HG03064 (cell line): ENCODE measurements at regions not wholly inside any gene's neighbourhood (a gene's known extent, or its start where the extent isn't known, plus 50 kb on each side); places are given as distances from the start of the nearest gene placed in this dataset.

Source experiments
- ATAC-seq: cut with Tn5 transposase; IDR thresholded peaks from one replicate; pipeline ENCODE4 v1.9.1; 2021; ENCODE audit warnings: low read depth; ENCODE audit not compliant: unreplicated experiment

GRCh38 chr2:225340923-225341322, 58.6 kb upstream of the NYAP2 start:
- no peak for ATAC-seq

GRCh38 chr2:225337183-225337582, 62.3 kb upstream of the NYAP2 start:
- no peak for ATAC-seq

- no peak for ATAC-seq
These were observed 65.0 kb upstream of the NYAP2 start for GRCh38 chr2:225334514-225334913.

- ATAC-seq, result no peak
These were observed 71.3 kb upstream of the NYAP2 start for GRCh38 chr2:225328192-225328591.

DNA sequence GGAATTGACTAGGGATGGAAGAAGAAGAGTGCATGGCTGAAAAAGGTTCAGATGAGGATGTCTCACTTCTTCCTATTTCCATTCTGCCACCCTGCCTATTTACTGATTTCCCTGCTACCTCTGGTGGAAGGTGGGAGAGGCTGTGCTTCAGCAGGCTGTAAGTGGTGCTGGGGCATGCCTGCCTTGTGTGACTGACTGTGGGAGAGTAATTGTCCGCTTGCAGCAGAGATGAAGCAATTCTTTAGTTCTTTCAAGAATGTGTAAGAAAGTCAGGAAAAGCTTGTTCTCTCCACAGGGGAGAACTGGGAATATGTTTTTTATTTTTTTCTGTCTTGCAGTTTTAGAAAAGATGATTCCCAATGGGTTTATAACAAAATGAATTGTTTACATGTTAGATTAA, 72.5 kb upstream of the NYAP2 start:
- no peak for ATAC-seq

DNA sequence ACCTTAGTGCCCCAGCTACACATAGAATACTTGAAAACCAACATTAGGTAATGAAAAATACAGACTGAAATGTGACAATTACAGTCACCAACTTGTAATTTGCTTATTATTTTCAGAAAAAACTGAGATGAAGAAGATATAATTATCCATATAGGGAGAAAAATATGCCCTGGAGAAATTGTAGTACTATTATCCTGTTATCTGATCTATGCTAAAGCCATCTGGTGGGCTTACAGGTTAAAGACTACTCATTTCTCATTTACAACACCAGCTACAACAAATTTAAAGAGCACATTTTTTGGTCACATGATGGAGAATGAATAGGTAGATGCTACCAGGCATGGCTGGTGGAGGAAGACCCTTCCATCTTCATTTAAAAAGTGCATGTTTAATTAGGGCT, 79.6 kb upstream of the NYAP2 start:
- no peak for ATAC-seq

- no peak for ATAC-seq
These were observed 81.1 kb upstream of the NYAP2 start for GRCh38 chr2:225318440-225318839.

GRCh38 chr2:225317186-225317585, 82.3 kb upstream of the NYAP2 start:
- ATAC-seq, result no peak

DNA sequence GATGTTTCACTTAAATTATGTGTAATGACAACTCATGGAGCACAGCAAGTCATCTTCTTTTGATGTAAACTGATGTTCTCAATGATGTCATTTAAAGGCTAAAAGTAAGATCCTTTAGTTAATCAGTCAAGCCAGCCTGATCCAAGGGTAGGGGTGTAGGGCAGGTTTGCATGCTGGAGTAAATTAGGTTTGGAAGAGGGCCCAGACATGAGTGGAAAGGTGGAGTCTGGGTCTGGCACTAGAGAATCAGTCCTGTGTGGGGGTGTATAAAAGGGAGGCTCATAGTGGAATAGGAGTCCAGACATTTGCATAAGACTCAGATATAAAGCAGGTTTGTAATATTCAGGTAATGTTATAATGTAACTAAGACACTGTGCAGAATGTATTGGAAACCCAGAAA, 88.8 kb upstream of the NYAP2 start:
- no peak for ATAC-seq

DNA sequence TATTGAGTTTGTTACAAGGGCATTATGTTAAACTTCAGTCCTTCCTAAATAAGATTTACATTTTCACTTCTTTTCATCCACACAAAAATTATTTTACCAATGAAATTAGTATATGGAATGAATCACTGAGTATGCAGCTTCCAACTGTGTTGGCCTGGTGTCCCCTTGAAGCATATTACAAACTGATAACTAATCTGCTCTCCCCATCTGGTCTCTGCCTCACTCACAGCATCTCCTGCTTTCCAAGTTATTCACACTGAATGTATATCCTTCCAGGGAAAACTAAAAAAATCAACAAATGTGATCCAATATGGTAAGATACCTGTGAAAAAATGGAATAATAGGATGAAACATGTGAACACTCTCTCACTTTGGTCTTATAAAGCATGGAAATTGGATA, 90.0 kb upstream of the NYAP2 start:
- ATAC-seq, result no peak

DNA sequence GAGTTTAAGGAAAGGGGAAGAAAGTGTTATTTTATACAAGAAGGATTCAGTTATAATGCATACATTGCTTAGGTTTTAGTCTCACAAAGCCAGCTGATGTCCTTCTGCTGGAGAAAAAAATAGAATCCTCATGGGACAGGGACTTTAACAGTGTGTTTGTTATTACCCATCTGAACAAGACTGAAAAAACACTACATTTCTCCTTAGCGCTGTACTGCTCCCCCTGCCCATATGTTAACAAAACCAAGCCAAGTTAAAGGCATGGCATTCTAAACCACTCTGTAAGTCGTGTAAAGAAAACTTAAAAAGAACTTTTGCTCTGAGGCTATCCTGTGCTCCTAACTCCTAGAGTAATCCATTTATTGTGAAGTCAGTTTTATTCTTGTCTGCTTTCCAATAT, 102.6 kb upstream of the NYAP2 start:
- no peak for ATAC-seq

GRCh38 chr2:225295102-225295501, 104.4 kb upstream of the NYAP2 start:
- ATAC-seq, result no peak

GRCh38 chr2:225293638-225294037, 105.9 kb upstream of the NYAP2 start:
- ATAC-seq, result no peak

- no peak for ATAC-seq
These were observed 108.6 kb upstream of the NYAP2 start for GRCh38 chr2:225290757-225291400.

- ATAC-seq, result no peak
These were observed 109.9 kb upstream of the NYAP2 start for GRCh38 chr2:225289659-225290058.

GRCh38 chr2:225288986-225289385, 110.5 kb upstream of the NYAP2 start:
- ATAC-seq, result no peak

DNA sequence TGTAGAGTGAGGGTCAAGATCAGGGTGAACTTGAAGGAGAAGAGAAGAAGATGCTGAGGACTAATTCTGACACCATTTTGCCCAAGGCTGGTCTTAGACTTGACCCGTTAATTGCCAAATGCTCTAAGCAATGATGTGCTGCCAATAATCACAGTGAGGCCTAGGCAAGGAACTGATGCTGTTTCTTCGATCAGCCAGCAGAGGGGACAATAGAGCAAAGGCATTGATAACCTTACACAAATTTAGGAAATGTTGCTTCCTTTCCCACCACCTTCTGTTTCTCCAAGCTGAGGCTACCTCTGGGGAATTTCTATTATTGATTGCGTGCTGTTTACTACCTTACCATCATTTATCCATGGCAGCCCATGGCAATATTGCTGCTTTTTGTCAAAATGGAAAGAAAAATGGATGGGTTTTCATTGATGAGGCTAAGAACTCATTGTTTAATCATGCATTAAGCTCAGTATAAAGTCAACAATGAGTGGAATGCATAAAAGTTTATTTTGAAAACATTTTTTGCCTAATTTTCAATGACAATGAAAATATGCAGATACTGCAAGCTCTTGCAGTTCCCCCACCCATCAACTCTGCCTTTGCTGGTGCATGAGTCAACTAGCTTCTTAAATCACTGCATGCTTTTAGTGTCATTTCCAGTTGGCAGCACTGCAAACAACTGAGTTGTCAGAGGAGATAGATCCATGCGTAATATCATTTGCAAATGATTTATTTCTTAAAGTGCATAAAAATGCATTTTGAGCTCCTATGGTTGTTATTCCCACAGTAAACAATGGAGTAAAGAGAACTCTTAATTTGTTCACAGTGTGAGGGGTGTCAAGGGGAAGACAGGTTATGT, 116.4 kb upstream of the NYAP2 start:
- peak; percentile 74 for ATAC-seq

DNA sequence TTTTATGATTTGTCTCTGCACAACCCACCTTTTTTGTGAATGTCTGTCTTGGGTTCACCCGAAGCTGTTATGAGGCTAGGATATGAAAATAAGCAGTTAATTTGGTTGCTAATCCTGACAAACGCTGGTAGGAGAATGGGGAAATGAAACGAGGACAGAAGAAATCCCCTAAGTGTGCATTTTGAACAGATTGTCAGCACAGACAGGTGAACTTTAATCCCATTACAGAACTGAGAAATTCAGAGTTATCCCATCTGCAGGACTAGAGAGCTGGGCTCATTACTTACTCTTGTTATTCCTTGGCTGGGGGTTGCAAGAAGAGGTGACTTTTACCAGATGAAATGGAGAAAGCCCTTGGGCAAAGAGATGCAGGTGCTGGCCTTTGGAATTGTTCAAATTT, 123.3 kb upstream of the NYAP2 start:
- peak; percentile 74 for ATAC-seq

DNA sequence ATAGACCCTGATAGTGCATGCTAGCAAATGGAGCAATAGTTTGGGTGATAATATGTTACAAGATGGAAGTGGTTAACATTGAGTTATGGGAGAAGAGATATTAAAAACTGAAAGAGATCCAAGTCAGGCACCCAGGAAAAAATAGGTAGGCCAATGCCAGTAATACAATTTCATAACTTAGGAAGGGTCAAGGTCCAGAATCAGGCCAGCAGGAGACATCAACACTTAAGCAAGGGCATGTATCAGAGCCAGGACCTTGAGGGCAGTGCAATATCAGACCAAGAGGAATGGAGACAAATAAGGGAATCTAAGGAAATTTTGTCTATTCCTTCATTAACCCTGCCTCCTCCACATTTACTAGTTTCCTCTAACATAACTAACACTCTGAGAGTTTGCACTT, 124.1 kb upstream of the NYAP2 start:
- no peak for ATAC-seq

DNA sequence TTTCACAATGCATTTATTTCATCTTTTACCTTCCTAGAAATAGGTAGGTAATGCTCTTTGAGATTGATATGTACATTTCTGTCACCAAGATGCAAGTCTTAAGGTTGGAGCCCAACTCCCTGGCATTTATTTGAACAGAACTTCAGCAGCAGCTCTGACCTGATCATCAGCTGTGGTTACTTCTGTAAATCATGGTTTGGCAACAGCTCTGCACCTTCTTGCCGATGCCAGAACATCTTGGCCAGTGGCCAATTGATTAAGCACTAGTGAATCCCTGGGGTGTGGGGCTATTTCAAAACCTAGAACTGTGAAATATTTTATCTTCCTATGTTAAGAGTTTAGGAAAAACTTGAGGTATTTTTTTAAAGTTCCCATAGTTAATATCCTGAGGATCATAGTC, 124.8 kb upstream of the NYAP2 start:
- ATAC-seq, result no peak

DNA sequence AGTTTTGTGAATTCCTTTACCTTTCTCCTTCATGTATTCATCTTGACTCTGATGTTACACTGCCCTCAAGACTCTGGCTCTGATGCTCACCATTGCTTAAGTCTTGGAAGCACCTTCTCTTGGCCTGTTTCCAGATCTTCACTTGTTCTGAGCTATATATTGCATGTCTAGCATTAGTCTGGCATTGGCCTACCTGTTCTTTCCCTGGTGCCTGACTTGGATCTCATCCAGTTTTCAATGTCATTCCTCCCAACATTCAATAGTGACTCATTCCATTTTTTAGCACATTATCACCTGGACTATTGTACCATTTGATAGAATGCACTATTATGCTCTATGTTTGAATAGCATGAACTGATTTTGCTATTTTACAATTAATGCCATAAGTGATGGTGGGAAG, 127.3 kb upstream of the NYAP2 start:
- no peak for ATAC-seq

DNA sequence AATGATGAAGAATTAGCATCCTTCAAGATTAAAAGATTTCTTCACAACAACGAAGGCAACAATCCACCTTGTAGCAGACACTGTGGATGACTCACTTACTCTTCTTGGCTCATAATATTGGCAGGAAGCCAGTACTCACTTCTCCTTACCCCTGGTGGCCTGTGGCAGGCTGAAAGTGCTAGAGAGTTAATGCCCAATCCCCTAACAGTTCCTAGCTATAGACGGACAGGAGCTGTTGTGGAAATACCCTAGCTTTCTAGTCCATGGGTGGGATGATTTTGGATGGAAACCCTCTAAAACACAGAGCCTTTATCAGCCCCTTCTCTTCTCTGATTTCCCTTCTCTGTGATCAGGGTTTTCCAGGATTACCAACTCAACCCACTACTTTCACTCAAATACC, 128.6 kb upstream of the NYAP2 start:
- peak; percentile 100 for ATAC-seq
